ENCODE measurements at regions not wholly inside any gene's neighbourhood (a gene's known extent, or its start where the extent isn't known, plus 50 kb on each side); places are given as distances from the start of the nearest gene placed in this dataset.
A peak's percentile ranks its signal among the peaks of the same experiment; 100 is the strongest.

GRCh38 chr6:81340946-81341345 is 411.5 kb downstream of the TENT5A start:
- DNase-seq (ENCODE audit: low read depth): no peak
- no peak overlapping the region for H3K4me3 ChIP-seq (ENCODE audit: low read depth, low read length)
- TF ChIP-seq, protein P1, sequence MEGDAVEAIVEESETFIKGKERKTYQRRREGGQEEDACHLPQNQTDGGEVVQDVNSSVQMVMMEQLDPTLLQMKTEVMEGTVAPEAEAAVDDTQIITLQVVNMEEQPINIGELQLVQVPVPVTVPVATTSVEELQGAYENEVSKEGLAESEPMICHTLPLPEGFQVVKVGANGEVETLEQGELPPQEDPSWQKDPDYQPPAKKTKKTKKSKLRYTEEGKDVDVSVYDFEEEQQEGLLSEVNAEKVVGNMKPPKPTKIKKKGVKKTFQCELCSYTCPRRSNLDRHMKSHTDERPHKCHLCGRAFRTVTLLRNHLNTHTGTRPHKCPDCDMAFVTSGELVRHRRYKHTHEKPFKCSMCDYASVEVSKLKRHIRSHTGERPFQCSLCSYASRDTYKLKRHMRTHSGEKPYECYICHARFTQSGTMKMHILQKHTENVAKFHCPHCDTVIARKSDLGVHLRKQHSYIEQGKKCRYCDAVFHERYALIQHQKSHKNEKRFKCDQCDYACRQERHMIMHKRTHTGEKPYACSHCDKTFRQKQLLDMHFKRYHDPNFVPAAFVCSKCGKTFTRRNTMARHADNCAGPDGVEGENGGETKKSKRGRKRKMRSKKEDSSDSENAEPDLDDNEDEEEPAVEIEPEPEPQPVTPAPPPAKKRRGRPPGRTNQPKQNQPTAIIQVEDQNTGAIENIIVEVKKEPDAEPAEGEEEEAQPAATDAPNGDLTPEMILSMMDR (IDR thresholded peaks at IDR 0.05; ENCODE audit: insufficient read depth, low read depth, low read length, missing control alignments): no peak

GRCh38 chr6:81331526-81331925 is 421.0 kb downstream of the TENT5A start:
- H3K4me3 ChIP-seq (ENCODE audit: low read depth, low read length): no peak overlapping the region
- no peak for DNase-seq (ENCODE audit: low read depth)
- TF ChIP-seq, protein P1 (IDR thresholded peaks at IDR 0.05; ENCODE audit: insufficient read depth, low read depth, low read length, missing control alignments): no peak

DNA sequence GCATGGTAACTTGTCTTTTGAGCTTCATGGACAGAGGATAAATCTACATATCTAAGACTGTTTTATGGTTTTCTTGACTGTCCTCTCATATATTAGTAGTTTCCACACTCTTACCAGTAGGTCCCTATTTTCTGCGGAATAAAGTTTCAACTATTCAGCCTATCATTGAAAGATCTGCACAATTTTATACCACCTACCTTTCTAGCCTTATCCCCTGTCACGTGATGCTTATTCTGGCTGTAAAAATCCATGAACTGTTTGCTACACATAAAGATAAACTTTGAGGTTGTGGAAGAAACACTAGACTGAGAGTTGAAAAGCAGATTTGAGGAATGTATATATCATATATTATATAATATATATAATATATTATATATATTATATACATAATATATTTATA is 423.8 kb downstream of the TENT5A start:
- no peak overlapping the region for H3K4me3 ChIP-seq (ENCODE audit: low read depth, low read length)
- DNase-seq (ENCODE audit: low read depth): no peak
- TF ChIP-seq, protein P1 (IDR thresholded peaks at IDR 0.05; ENCODE audit: insufficient read depth, low read depth, low read length, missing control alignments): no peak

GRCh38 chr6:81326881-81327561 is 425.5 kb downstream of the TENT5A start:
- no peak overlapping the region for H3K4me3 ChIP-seq (ENCODE audit: low read depth, low read length)
- TF ChIP-seq, protein P1 (IDR thresholded peaks at IDR 0.05; ENCODE audit: insufficient read depth, low read depth, low read length, missing control alignments): no peak
- peak; percentile 1 for DNase-seq (ENCODE audit: low read depth)

- no peak overlapping the region for H3K4me3 ChIP-seq (ENCODE audit: low read depth, low read length)
- DNase-seq (ENCODE audit: low read depth): no peak
- TF ChIP-seq, protein P1 (IDR thresholded peaks at IDR 0.05; ENCODE audit: insufficient read depth, low read depth, low read length, missing control alignments): no peak
These were observed 442.7 kb downstream of the TENT5A start for GRCh38 chr6:81309811-81310210.

DNA sequence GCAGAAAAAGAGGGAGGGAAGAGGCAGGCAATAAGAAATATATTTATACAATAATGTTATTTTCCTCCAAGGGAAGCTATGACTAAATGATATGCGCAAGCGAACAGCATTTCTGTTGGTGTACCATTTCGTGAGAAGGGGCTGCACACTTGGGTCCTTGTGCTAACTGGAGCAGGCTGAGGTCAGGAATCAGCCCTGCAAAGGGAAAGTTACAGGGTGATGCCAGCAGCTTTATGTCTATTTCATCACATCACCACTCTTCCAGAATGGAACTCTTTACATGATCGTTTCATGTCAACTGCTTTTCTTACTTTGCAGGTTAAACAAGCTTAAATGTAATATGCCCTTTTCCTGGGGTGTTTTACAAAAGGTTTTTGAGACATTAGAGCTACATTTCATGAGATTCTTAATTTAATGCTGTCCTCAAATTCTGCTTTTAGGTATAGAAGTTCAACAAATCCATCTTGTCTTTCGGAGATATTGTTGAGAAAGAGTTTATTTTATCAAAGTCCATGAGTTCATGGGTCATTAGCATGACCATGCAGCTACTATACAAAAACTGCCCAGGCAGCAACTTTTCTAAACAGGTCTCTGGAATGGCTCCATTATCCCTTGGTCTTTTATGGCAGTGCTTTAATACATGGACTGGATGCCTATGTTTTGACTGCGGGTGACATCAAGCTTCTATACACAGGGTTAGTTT is 443.8 kb downstream of the TENT5A start:
- DNase-seq (ENCODE audit: low read depth): no peak
- H3K4me3 ChIP-seq (ENCODE audit: low read depth, low read length): no peak overlapping the region
- TF ChIP-seq, protein P1 (IDR thresholded peaks at IDR 0.05; ENCODE audit: insufficient read depth, low read depth, low read length, missing control alignments): no peak
